Dermis blood vessel endothelial cell (primary cell): ENCODE measurements at regions not wholly inside any gene's neighbourhood (a gene's known extent, or its start where the extent isn't known, plus 50 kb on each side); places are given as distances from the start of the nearest gene placed in this dataset.

Experiments used
- DNase-seq: peaks from one replicate; pipeline ENCODE4 v3.0.0; 2010

GRCh38 chr6:25013246-25013645, 77.5 kb upstream of the RIPOR2 start:
- DNase-seq, result no peak

- no peak for DNase-seq
Observed at GRCh38 chr6:25014369-25014768, 78.6 kb upstream of the RIPOR2 start.

GRCh38 chr6:25014791-25015560, 79.2 kb upstream of the RIPOR2 start:
- peak; percentile 70 for DNase-seq

GRCh38 chr6:25016014-25016720, 80.4 kb upstream of the RIPOR2 start:
- DNase-seq, result no peak

- DNase-seq, result no peak
Observed at GRCh38 chr6:25017486-25017885, 81.7 kb upstream of the RIPOR2 start.

- peak; percentile 68 for DNase-seq
Observed at GRCh38 chr6:25017932-25018567, 82.3 kb upstream of the RIPOR2 start.

GRCh38 chr6:25018568-25018954, 82.8 kb upstream of the RIPOR2 start:
- DNase-seq, result no peak

- DNase-seq, result no peak
Observed at GRCh38 chr6:25022140-25022553, 86.4 kb upstream of the RIPOR2 start.

- DNase-seq, result no peak
Observed at GRCh38 chr6:25023781-25024180, 88.0 kb upstream of the RIPOR2 start.

- DNase-seq, result no peak
Observed at GRCh38 chr6:25024821-25025220, 89.1 kb upstream of the RIPOR2 start.

- no peak for DNase-seq
Observed at GRCh38 chr6:25025248-25025918, 89.6 kb upstream of the RIPOR2 start.

GRCh38 chr6:25025919-25026301, 90.2 kb upstream of the RIPOR2 start:
- no peak for DNase-seq

- no peak for DNase-seq
Observed at GRCh38 chr6:25026723-25027122, 91.0 kb upstream of the RIPOR2 start.

- DNase-seq, result no peak
Observed at GRCh38 chr6:25027221-25027916, 91.6 kb upstream of the RIPOR2 start.

GRCh38 chr6:25028328-25028727, 92.6 kb upstream of the RIPOR2 start:
- DNase-seq, result no peak

GRCh38 chr6:25032934-25033333, 97.2 kb upstream of the RIPOR2 start:
- no peak for DNase-seq

GRCh38 chr6:25034431-25034921, 98.7 kb upstream of the RIPOR2 start:
- no peak for DNase-seq

- no peak for DNase-seq
Observed at GRCh38 chr6:25035174-25035511, 99.4 kb upstream of the RIPOR2 start.

GRCh38 chr6:25035512-25036435, 100.0 kb upstream of the RIPOR2 start:
- no peak for DNase-seq

GRCh38 chr6:25036461-25036860, 100.7 kb upstream of the RIPOR2 start:
- no peak for DNase-seq

- no peak for DNase-seq
Observed at GRCh38 chr6:25038300-25038699, 102.5 kb upstream of the RIPOR2 start.
